Activated naive CD4-positive, alpha-beta T cell treated with anti-CD3 and anti-CD28 coated beads for 36 hours (primary cell): ENCODE measurements at regions not wholly inside any gene's neighbourhood (a gene's known extent, or its start where the extent isn't known, plus 50 kb on each side); places are given as distances from the start of the nearest gene placed in this dataset.
"Not testable (repeated sequence)": the region's sequence is repeated elsewhere in the genome, so short reads cannot be mapped to it uniquely, and the experiment has no call there.

ENCODE experiments used
- CTCF ChIA-PET: fragments of 350-600 bp; sonication (Branson Sonifier 250); formaldehyde crosslinking; loops from one replicate; lab custom pipeline; 2021; ENCODE audit warnings: antibody characterized with exemption; lab: Charles Lee
- DNase-seq: peaks from one replicate; pipeline ENCODE4 v3.0.0-alpha.2; 2020
- H3K27ac Mint-ChIP-seq: one replicate; pipeline ENCODE4 v1.8.0; 2021; ENCODE audit warnings: mild to moderate bottlenecking, mixed read lengths
- H3K27me3 Mint-ChIP-seq: one replicate; pipeline ENCODE4 v1.8.0; 2021; ENCODE audit warnings: low read depth, mixed read lengths
- H3K36me3 Mint-ChIP-seq: one replicate; pipeline ENCODE4 v1.8.0; 2021; ENCODE audit warnings: low read depth, mixed read lengths
- H3K4me1 Mint-ChIP-seq: one replicate; pipeline ENCODE4 v1.8.0; 2021; ENCODE audit warnings: low read depth, mixed read lengths
- H3K4me3 Mint-ChIP-seq: one replicate; pipeline ENCODE4 v1.8.0; 2021; ENCODE audit warnings: mild to moderate bottlenecking, moderate library complexity, mixed read lengths
- H3K9me3 Mint-ChIP-seq: one replicate; pipeline ENCODE4 v1.8.0; 2021; ENCODE audit warnings: mixed read lengths
- intact Hi-C: fragments of 100-400 bp; cut with micrococcal nuclease; formaldehyde crosslinking; loops from one replicate; pipeline ENCODE4 v1.15.1; 2023

- no peak overlapping the region for H3K4me3 Mint-ChIP-seq
- H3K9me3 Mint-ChIP-seq = no peaks in the 10 kb centered on the region
- no peaks in the 10 kb centered on the region for H3K27me3 Mint-ChIP-seq
- intact Hi-C loops = no loop called here
- H3K4me1 Mint-ChIP-seq = peaks cover 8% of the 10 kb centered on the region
- no peaks in the 10 kb centered on the region for H3K36me3 Mint-ChIP-seq
- CTCF ChIA-PET = interaction anchor here (0.6 kb wide), 1 partner anchor 389 kb away, joined by 3 read pairs; no protein-coding TSS in a partner anchor
- no peak for DNase-seq
- no peak overlapping the region for H3K27ac Mint-ChIP-seq
Observed at GRCh38 chr9:89686126-89686525, 81.3 kb downstream of the GADD45G start.

GRCh38 chr9:89686621-89687020, 81.8 kb downstream of the GADD45G start:
- CTCF ChIA-PET = no interaction called here
- H3K36me3 Mint-ChIP-seq = no peaks in the 10 kb centered on the region
- no peak for DNase-seq
- H3K4me3 Mint-ChIP-seq = no peak overlapping the region
- H3K27ac Mint-ChIP-seq = peak overlapping the region; percentile 46
- no peaks in the 10 kb centered on the region for H3K27me3 Mint-ChIP-seq
- no peaks in the 10 kb centered on the region for H3K9me3 Mint-ChIP-seq
- intact Hi-C loops = no loop called here
- H3K4me1 Mint-ChIP-seq = peaks cover 8% of the 10 kb centered on the region

GRCh38 chr9:89687188-89687587, 82.4 kb downstream of the GADD45G start:
- no peak for DNase-seq
- no peaks in the 10 kb centered on the region for H3K36me3 Mint-ChIP-seq
- CTCF ChIA-PET = no interaction called here
- H3K27me3 Mint-ChIP-seq = no peaks in the 10 kb centered on the region
- H3K4me3 Mint-ChIP-seq = no peak overlapping the region
- H3K9me3 Mint-ChIP-seq = no peaks in the 10 kb centered on the region
- peaks cover 8% of the 10 kb centered on the region for H3K4me1 Mint-ChIP-seq
- no peak overlapping the region for H3K27ac Mint-ChIP-seq
- intact Hi-C loops = no loop called here

GRCh38 chr9:89687848-89688247, 83.0 kb downstream of the GADD45G start:
- intact Hi-C loops = no loop called here
- no peak overlapping the region for H3K4me3 Mint-ChIP-seq
- DNase-seq = no peak
- H3K27me3 Mint-ChIP-seq = no peaks in the 10 kb centered on the region
- peaks cover 8% of the 10 kb centered on the region for H3K4me1 Mint-ChIP-seq
- H3K27ac Mint-ChIP-seq = no peak overlapping the region
- CTCF ChIA-PET = interaction anchor here (1.6 kb wide), 1 partner anchor 85 kb away, joined by 9 read pairs; no protein-coding TSS in a partner anchor
- no peaks in the 10 kb centered on the region for H3K36me3 Mint-ChIP-seq
- H3K9me3 Mint-ChIP-seq = no peaks in the 10 kb centered on the region

GRCh38 chr9:89689321-89689720, 84.5 kb downstream of the GADD45G start:
- intact Hi-C loops, DNase-seq, H3K27ac Mint-ChIP-seq, H3K9me3 Mint-ChIP-seq, H3K4me1 Mint-ChIP-seq, H3K27me3 Mint-ChIP-seq, H3K4me3 Mint-ChIP-seq, H3K36me3 Mint-ChIP-seq: not testable (repeated sequence)
- CTCF ChIA-PET = interaction anchor here (0.5 kb wide), 1 partner anchor 509 kb away, joined by 3 read pairs; no protein-coding TSS in a partner anchor

GRCh38 chr9:89690334-89690912, 85.6 kb downstream of the GADD45G start:
- intact Hi-C loops = no loop called here
- CTCF ChIA-PET = interaction anchor here (0.6 to 0.7 kb wide), 2 partner anchors 13 to 891 kb away, joined by 3 read pairs; no protein-coding TSS in a partner anchor
- H3K27ac Mint-ChIP-seq = no peak overlapping the region

GRCh38 chr9:89695441-89695891, 90.7 kb downstream of the GADD45G start:
- Mint-ChIP-seq H3K27me3 (no peaks in the 10 kb centered on the region), H3K27ac (no peak overlapping the region), H3K4me1 (peaks cover 11% of the 10 kb centered on the region), H3K4me3 (no peak overlapping the region), H3K9me3 (no peaks in the 10 kb centered on the region), H3K36me3 (no peaks in the 10 kb centered on the region)
- intact Hi-C loops = no loop called here
- CTCF ChIA-PET = interaction anchor here (0.8 kb wide), 1 partner anchor 94 kb away, joined by 3 read pairs; no protein-coding TSS in a partner anchor
- DNase-seq = no peak

More at GRCh38 chr9:89690334-89690912, 85.6 kb downstream of the GADD45G start:
- DNase-seq = no peak
- H3K36me3 Mint-ChIP-seq = no peaks in the 10 kb centered on the region
- H3K4me3 Mint-ChIP-seq = no peak overlapping the region
- no peaks in the 10 kb centered on the region for H3K9me3 Mint-ChIP-seq
- no peaks in the 10 kb centered on the region for H3K27me3 Mint-ChIP-seq
- peaks cover 8% of the 10 kb centered on the region for H3K4me1 Mint-ChIP-seq

GRCh38 chr9:89695979-89696378, 91.2 kb downstream of the GADD45G start:
- H3K4me3 Mint-ChIP-seq, DNase-seq, H3K36me3 Mint-ChIP-seq, H3K27ac Mint-ChIP-seq, H3K27me3 Mint-ChIP-seq, H3K9me3 Mint-ChIP-seq, H3K4me1 Mint-ChIP-seq, CTCF ChIA-PET, intact Hi-C loops: not testable (repeated sequence)

- Mint-ChIP-seq H3K4me3 (no peak overlapping the region), H3K36me3 (no peaks in the 10 kb centered on the region), H3K27me3 (no peaks in the 10 kb centered on the region), H3K9me3 (no peaks in the 10 kb centered on the region), H3K27ac (no peak overlapping the region), H3K4me1 (peaks cover 14% of the 10 kb centered on the region)
- intact Hi-C loops = no loop called here
- CTCF ChIA-PET = interaction anchor here (0.7 kb wide), 1 partner anchor 57 kb away, joined by 3 read pairs; no protein-coding TSS in a partner anchor
- DNase-seq = no peak
Observed at GRCh38 chr9:89696780-89697179, 92.0 kb downstream of the GADD45G start.

GRCh38 chr9:89697553-89697952, 92.7 kb downstream of the GADD45G start:
- peaks cover 20% of the 10 kb centered on the region for H3K4me1 Mint-ChIP-seq
- DNase-seq = no peak
- intact Hi-C loops = no loop called here
- no peaks in the 10 kb centered on the region for H3K36me3 Mint-ChIP-seq
- H3K27ac Mint-ChIP-seq = no peak overlapping the region
- no peaks in the 10 kb centered on the region for H3K27me3 Mint-ChIP-seq
- H3K9me3 Mint-ChIP-seq = no peaks in the 10 kb centered on the region
- CTCF ChIA-PET = no interaction called here
- H3K4me3 Mint-ChIP-seq = no peak overlapping the region

GRCh38 chr9:89698411-89699005, 93.7 kb downstream of the GADD45G start:
- intact Hi-C loops = no loop called here
- H3K4me1 Mint-ChIP-seq = peaks cover 20% of the 10 kb centered on the region
- no peaks in the 10 kb centered on the region for H3K36me3 Mint-ChIP-seq
- no peak overlapping the region for H3K27ac Mint-ChIP-seq
- no peak for DNase-seq
- CTCF ChIA-PET = no interaction called here
- H3K9me3 Mint-ChIP-seq = no peaks in the 10 kb centered on the region
- no peaks in the 10 kb centered on the region for H3K27me3 Mint-ChIP-seq
- H3K4me3 Mint-ChIP-seq = no peak overlapping the region

- intact Hi-C loops = loop anchor here (2.0 to 5.0 kb wide), 3 partner anchors 237 to 285 kb away; no protein-coding TSS in a partner anchor
- DNase-seq = no peak
- H3K27ac Mint-ChIP-seq = peak overlapping the region; percentile 1
- CTCF ChIA-PET = interaction anchor here (0.8 to 1.5 kb wide), 2 partner anchors 8 to 102 kb away, joined by 3 to 4 read pairs; no protein-coding TSS in a partner anchor
- H3K4me3 Mint-ChIP-seq = no peak overlapping the region
- peaks cover 24% of the 10 kb centered on the region for H3K4me1 Mint-ChIP-seq
- H3K9me3 Mint-ChIP-seq = no peaks in the 10 kb centered on the region
- no peaks in the 10 kb centered on the region for H3K36me3 Mint-ChIP-seq
- H3K27me3 Mint-ChIP-seq = no peaks in the 10 kb centered on the region
Observed at GRCh38 chr9:89699646-89700045, 94.8 kb downstream of the GADD45G start.
